GM19239 (cell line): ENCODE measurements at regions not wholly inside any gene's neighbourhood (a gene's known extent, or its start where the extent isn't known, plus 50 kb on each side); places are given as distances from the start of the nearest gene placed in this dataset.
"Not testable (repeated sequence)": the region's sequence is repeated elsewhere in the genome, so short reads cannot be mapped to it uniquely, and the experiment has no call there.

Source experiments
- DNase-seq: peaks from one replicate; pipeline ENCODE4 v3.0.0; 2011; ENCODE audit warnings: low spot score; ENCODE audit not compliant: insufficient read length
- FAIRE-seq: peaks from 2 replicates; lab custom pipeline; 2011; peaks lifted over from hg19 to GRCh38; lab: Jason Lieb, UNC

GRCh38 chr14:71236487-71236886, 329.2 kb downstream of the PCNX1 start:
- FAIRE-seq (no peak), DNase-seq (no peak)

- FAIRE-seq (no peak), DNase-seq (no peak)
Observed at GRCh38 chr14:71237556-71237955, 330.3 kb downstream of the PCNX1 start.

- FAIRE-seq (no peak), DNase-seq (no peak)
Observed at GRCh38 chr14:71238835-71239234, 331.6 kb downstream of the PCNX1 start.

- DNase-seq (no peak), FAIRE-seq (no peak)
Observed at GRCh38 chr14:71240171-71240570, 332.9 kb downstream of the PCNX1 start.

- FAIRE-seq (no peak), DNase-seq (no peak)
Observed at GRCh38 chr14:71240866-71241520, 333.7 kb downstream of the PCNX1 start.

GRCh38 chr14:71242237-71242748, 335.0 kb downstream of the PCNX1 start:
- DNase-seq (no peak), FAIRE-seq (no peak)

- no peak for DNase-seq
- FAIRE-seq: no peak
Observed at GRCh38 chr14:71243697-71244096, 336.4 kb downstream of the PCNX1 start.

GRCh38 chr14:71244341-71244740, 337.1 kb downstream of the PCNX1 start:
- FAIRE-seq: no peak
- DNase-seq: no peak

- no peak for DNase-seq
- no peak for FAIRE-seq
Observed at GRCh38 chr14:71245659-71246361, 338.6 kb downstream of the PCNX1 start.

- DNase-seq (no peak), FAIRE-seq (no peak)
Observed at GRCh38 chr14:71246539-71246938, 339.3 kb downstream of the PCNX1 start.

GRCh38 chr14:71247106-71247505, 339.8 kb downstream of the PCNX1 start:
- FAIRE-seq (no peak), DNase-seq (no peak)

GRCh38 chr14:71248194-71248593, 340.9 kb downstream of the PCNX1 start:
- FAIRE-seq: no peak
- DNase-seq: no peak

GRCh38 chr14:71250347-71250746, 343.1 kb downstream of the PCNX1 start:
- DNase-seq: no peak
- FAIRE-seq: no peak

- DNase-seq: no peak
Observed at GRCh38 chr14:71250791-71251190, 343.5 kb downstream of the PCNX1 start.

GRCh38 chr14:71254091-71254719, 346.9 kb downstream of the PCNX1 start:
- not testable (repeated sequence) for FAIRE-seq, DNase-seq

More at GRCh38 chr14:71250791-71251190, 343.5 kb downstream of the PCNX1 start:
- FAIRE-seq: no peak

- DNase-seq (no peak), FAIRE-seq (no peak)
Observed at GRCh38 chr14:71261206-71261605, 353.9 kb downstream of the PCNX1 start.

GRCh38 chr14:71262441-71262840, 355.2 kb downstream of the PCNX1 start:
- FAIRE-seq (no peak), DNase-seq (no peak)

GRCh38 chr14:71264260-71264659, 357.0 kb downstream of the PCNX1 start:
- no peak for FAIRE-seq

GRCh38 chr14:71267007-71267513, 359.8 kb downstream of the PCNX1 start:
- FAIRE-seq: peak; percentile 83
- DNase-seq: no peak

More at GRCh38 chr14:71264260-71264659, 357.0 kb downstream of the PCNX1 start:
- no peak for DNase-seq

GRCh38 chr14:71267691-71268090, 360.4 kb downstream of the PCNX1 start:
- no peak for DNase-seq
- no peak for FAIRE-seq

GRCh38 chr14:71270111-71270510, 362.9 kb downstream of the PCNX1 start:
- no peak for FAIRE-seq
- DNase-seq: no peak
